IPS-18a (cell line): ENCODE measurements at regions not wholly inside any gene's neighbourhood (a gene's known extent, or its start where the extent isn't known, plus 50 kb on each side); places are given as distances from the start of the nearest gene placed in this dataset.

ENCODE experiments used
- H3K27ac ChIP-seq: one replicate; pipeline ENCODE4 v1.5.1; 2013; ENCODE audit warnings: low read length
- H3K27me3 ChIP-seq: one replicate; pipeline ENCODE4 v1.6.1; 2013; ENCODE audit warnings: mild to moderate bottlenecking, low read length; ENCODE audit not compliant: control insufficient read depth, insufficient read depth
- H3K36me3 ChIP-seq: one replicate; pipeline ENCODE4 v1.6.1; 2013; ENCODE audit warnings: low read depth, low read length; ENCODE audit not compliant: control insufficient read depth
- H3K4me1 ChIP-seq: one replicate; pipeline ENCODE4 v1.6.1; 2013; ENCODE audit warnings: low read depth, low read length; ENCODE audit not compliant: control insufficient read depth
- H3K4me3 ChIP-seq: one replicate; pipeline ENCODE4 v1.5.1; 2013; ENCODE audit warnings: low read length
- H3K9ac ChIP-seq: one replicate; pipeline ENCODE4 v1.6.1; 2013; ENCODE audit warnings: mild to moderate bottlenecking, low read length, moderate library complexity
- H3K9me3 ChIP-seq: one replicate; pipeline ENCODE4 v1.6.1; 2013; ENCODE audit warnings: low read depth, low read length; ENCODE audit not compliant: control insufficient read depth

- Histone ChIP-seq H3K27ac (no peak overlapping the region), H3K9me3 (no peaks in the 10 kb centered on the region), H3K4me3 (no peak overlapping the region), H3K9ac (no peak overlapping the region), H3K27me3 (no peaks in the 10 kb centered on the region), H3K36me3 (no peaks in the 10 kb centered on the region), H3K4me1 (peaks cover 12% of the 10 kb centered on the region)
Observed at GRCh38 chr10:78740976-78741915, 327.5 kb upstream of the ZMIZ1 start.

GRCh38 chr10:78742406-78742729 lies 326.4 kb upstream of the ZMIZ1 start:
- no peak overlapping the region for H3K4me3 ChIP-seq
- no peaks in the 10 kb centered on the region for H3K27me3 ChIP-seq

DNA sequence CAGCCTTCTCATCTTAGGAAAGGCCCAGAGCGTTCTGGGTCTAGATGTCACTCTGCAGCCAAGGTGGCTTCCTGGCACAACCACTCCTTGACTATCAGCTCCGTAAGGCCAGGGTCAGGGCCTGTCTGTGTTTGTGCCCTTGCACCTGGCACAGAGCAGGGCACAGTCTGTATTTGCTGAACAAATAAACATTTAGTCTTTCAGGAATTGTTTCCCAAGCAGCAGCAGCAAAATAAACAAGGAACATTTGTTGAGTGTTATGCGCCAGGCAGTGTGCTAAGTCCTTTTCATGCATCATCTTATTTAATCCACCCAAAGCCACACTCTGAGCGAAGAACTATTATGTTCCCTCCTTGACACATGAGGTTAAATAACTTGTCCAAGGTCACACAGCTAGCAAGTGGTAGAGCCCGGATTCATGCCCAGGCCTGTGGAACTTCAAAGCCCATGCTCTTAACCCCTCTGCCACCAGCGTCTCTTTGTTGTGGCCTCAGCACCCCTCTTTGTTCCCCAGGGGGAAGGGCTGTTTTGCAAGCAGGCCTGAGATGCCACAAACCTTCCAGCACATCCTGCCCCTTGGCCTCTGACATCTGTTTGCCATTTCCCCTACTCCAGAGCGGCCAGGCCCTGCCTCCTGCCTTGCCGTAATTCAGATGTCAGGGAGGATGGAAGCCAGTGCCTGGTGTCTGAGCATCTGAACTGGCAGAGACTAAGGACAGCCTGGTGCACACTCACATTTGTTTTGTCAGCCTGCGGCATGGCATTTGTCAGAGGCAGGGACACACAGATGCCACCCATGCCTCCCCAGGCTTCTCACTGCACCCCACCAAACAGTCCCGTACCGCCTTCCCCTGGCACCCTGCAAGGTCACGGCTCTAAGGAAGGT lies 325.8 kb upstream of the ZMIZ1 start:
- H3K4me3 ChIP-seq = no peak overlapping the region
- H3K4me1 ChIP-seq = peaks cover 12% of the 10 kb centered on the region
- no peak overlapping the region for H3K27ac ChIP-seq
- H3K36me3 ChIP-seq = no peaks in the 10 kb centered on the region
- no peak overlapping the region for H3K9ac ChIP-seq
- no peaks in the 10 kb centered on the region for H3K9me3 ChIP-seq
- H3K27me3 ChIP-seq = no peaks in the 10 kb centered on the region

More at GRCh38 chr10:78742406-78742729, 326.4 kb upstream of the ZMIZ1 start:
- H3K4me1 ChIP-seq = peaks cover 12% of the 10 kb centered on the region
- H3K27ac ChIP-seq = no peak overlapping the region
- H3K9ac ChIP-seq = no peak overlapping the region
- H3K9me3 ChIP-seq = no peaks in the 10 kb centered on the region
- no peaks in the 10 kb centered on the region for H3K36me3 ChIP-seq

GRCh38 chr10:78744056-78744455 lies 324.7 kb upstream of the ZMIZ1 start:
- Histone ChIP-seq H3K9me3 (no peaks in the 10 kb centered on the region), H3K36me3 (no peaks in the 10 kb centered on the region), H3K4me3 (no peak overlapping the region), H3K4me1 (peaks cover 12% of the 10 kb centered on the region), H3K27me3 (no peaks in the 10 kb centered on the region), H3K9ac (no peak overlapping the region), H3K27ac (no peak overlapping the region)

GRCh38 chr10:78744491-78745090 lies 324.2 kb upstream of the ZMIZ1 start:
- Histone ChIP-seq H3K4me1 (peaks cover 7% of the 10 kb centered on the region), H3K36me3 (no peaks in the 10 kb centered on the region), H3K9ac (no peak overlapping the region), H3K4me3 (no peak overlapping the region), H3K27ac (no peak overlapping the region), H3K27me3 (no peaks in the 10 kb centered on the region), H3K9me3 (no peaks in the 10 kb centered on the region)

DNA sequence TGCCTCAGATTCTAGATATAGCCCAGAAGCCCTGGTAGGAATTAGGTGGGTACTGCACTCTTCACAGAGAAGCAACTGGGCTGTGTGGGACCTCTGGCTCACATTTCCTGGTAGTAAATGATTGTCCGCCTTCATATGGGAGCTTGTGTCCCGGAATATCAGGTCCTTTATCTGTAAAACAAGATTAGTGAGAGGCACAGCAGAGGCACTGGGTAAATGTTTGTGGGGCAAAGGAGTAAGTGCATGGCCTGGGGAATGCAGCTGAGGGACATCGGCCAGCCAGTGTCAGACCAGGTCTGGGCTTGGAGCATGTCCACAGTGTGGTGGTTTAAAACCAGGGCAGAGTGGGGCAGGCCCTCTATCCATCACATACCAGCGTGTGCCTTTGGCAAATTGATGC lies 323.3 kb upstream of the ZMIZ1 start:
- Histone ChIP-seq H3K9ac (no peak overlapping the region), H3K27me3 (no peaks in the 10 kb centered on the region), H3K4me3 (no peak overlapping the region), H3K4me1 (peaks cover 5% of the 10 kb centered on the region), H3K36me3 (no peaks in the 10 kb centered on the region), H3K27ac (no peak overlapping the region), H3K9me3 (no peaks in the 10 kb centered on the region)

DNA sequence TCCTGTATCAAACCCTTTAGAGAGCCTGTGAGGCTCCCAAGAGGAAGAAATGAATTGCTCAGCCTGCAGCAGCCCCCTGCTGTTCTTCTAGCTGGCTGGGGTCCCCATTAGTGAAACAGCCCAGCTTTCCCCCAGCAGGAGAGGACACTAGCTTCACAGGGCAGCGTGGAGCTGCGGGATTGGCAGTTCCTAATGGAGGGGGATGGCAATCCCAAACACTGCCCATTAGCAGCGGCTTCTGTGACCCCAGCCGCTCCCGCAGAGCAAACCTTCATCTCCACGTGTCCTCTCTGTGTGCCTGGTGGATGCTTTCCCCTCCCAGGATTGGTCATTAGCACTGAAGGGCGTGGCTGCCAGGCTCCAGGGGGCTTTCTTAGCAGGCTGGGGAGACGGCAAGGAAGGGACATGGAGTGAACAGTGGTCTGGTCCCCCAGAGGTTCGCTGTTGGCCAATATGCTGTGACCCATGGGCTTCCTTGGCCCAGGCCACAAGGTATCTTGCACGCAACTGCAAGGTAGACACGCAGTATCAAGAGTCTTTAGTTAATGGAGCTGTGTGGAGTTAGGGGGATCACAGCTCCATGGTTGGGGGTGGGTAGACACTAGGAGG lies 322.5 kb upstream of the ZMIZ1 start:
- no peaks in the 10 kb centered on the region for H3K27me3 ChIP-seq
- no peak overlapping the region for H3K9ac ChIP-seq
- no peaks in the 10 kb centered on the region for H3K36me3 ChIP-seq
- H3K4me3 ChIP-seq = no peak overlapping the region
- H3K9me3 ChIP-seq = no peaks in the 10 kb centered on the region
- peaks cover 5% of the 10 kb centered on the region for H3K4me1 ChIP-seq
- no peak overlapping the region for H3K27ac ChIP-seq

GRCh38 chr10:78747401-78748234 lies 321.1 kb upstream of the ZMIZ1 start:
- Histone ChIP-seq H3K4me3 (no peak overlapping the region), H3K36me3 (no peaks in the 10 kb centered on the region), H3K9me3 (no peaks in the 10 kb centered on the region), H3K27ac (no peak overlapping the region), H3K4me1 (peaks cover 5% of the 10 kb centered on the region), H3K9ac (no peak overlapping the region), H3K27me3 (no peaks in the 10 kb centered on the region)

- no peaks in the 10 kb centered on the region for H3K36me3 ChIP-seq
- H3K9me3 ChIP-seq = no peaks in the 10 kb centered on the region
- H3K27ac ChIP-seq = no peak overlapping the region
- no peak overlapping the region for H3K4me3 ChIP-seq
- H3K27me3 ChIP-seq = no peaks in the 10 kb centered on the region
- H3K9ac ChIP-seq = no peak overlapping the region
- H3K4me1 ChIP-seq = peaks cover 5% of the 10 kb centered on the region
Observed at GRCh38 chr10:78748235-78748533, 320.6 kb upstream of the ZMIZ1 start.

DNA sequence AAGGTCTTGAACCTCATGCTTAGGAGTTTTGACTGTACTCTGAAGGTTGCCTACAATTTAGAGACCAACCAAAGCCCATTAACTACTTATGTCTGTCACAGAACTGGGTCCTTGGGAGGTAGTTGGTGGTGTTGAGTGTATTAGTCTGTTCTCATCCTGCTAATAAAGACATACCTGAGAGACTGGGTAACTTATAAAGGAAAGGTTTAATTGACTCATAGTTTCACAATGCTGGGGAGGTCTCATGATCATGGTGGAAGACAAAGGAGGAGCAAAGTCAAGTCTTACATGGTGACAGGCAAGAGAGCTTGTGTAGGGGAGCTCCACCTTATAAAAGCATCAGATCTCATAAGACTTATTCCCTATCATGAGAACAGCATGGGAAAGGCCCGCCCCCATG lies 319.6 kb upstream of the ZMIZ1 start:
- no peak overlapping the region for H3K27ac ChIP-seq
- no peaks in the 10 kb centered on the region for H3K27me3 ChIP-seq
- H3K36me3 ChIP-seq = no peaks in the 10 kb centered on the region
- H3K4me3 ChIP-seq = no peak overlapping the region
- peaks cover 7% of the 10 kb centered on the region for H3K4me1 ChIP-seq
- no peaks in the 10 kb centered on the region for H3K9me3 ChIP-seq
- H3K9ac ChIP-seq = no peak overlapping the region
